ENCODE measurements at regions not wholly inside any gene's neighbourhood (a gene's known extent, or its start where the extent isn't known, plus 50 kb on each side); places are given as distances from the start of the nearest gene placed in this dataset.

- TF ChIP-seq HEYL (CRISPR knock-in tag; IDR thresholded peaks at IDR 0.05) (no peak), ELK1 (IDR thresholded peaks at IDR 0.05; ENCODE audit: low read depth, low read length) (no peak), SMC3 (IDR thresholded peaks at IDR 0.05) (no peak), SREBF2 (IDR thresholded peaks at IDR 0.05) (no peak), EP300 (IDR thresholded peaks at IDR 0.05) (no peak), HOXB5 (CRISPR knock-in tag; IDR thresholded peaks at IDR 0.05) (no peak), HDAC2 (IDR thresholded peaks at IDR 0.05) (no peak), FOSL2 (IDR thresholded peaks at IDR 0.05) (no peak), FOSL2 (CRISPR knock-in tag; IDR thresholded peaks at IDR 0.05) (no peak)
- TF ChIP-seq, protein P1, sequence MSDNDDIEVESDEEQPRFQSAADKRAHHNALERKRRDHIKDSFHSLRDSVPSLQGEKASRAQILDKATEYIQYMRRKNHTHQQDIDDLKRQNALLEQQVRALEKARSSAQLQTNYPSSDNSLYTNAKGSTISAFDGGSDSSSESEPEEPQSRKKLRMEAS (IDR thresholded peaks at IDR 0.05), result no peak
Observed at GRCh38 chr4:175215208-175215607, 297.1 kb downstream of the ADAM29 start (continued).

GRCh38 chr4:175215657-175216056, 297.5 kb downstream of the ADAM29 start:
- Histone ChIP-seq H3K4me3 (no peak overlapping the region), H3K4me1 (no peaks in the 10 kb centered on the region), H3K9me3 (no peaks in the 10 kb centered on the region), H3K27ac (no peak overlapping the region), H3K4me2 (no peak overlapping the region)
- ATAC-seq (no peak), DNase-seq (ENCODE audit: low read depth in 1 of 2, low spot score in 1 of 2) (no peak), FAIRE-seq (no peak)
- ChIA-PET CTCF (no interaction called here), POLR2A (no interaction called here)
- TF ChIP-seq NPAS2 (CRISPR knock-in tag; IDR thresholded peaks at IDR 0.05; ENCODE audit: borderline replicate concordance), result no peak
- no peak for TF ChIP-seq MYC (IDR thresholded peaks at IDR 0.05; ENCODE audit: borderline replicate concordance, low read length)
- 77% methylated on average over 1 of the region's 1 CpG for WGBS (ENCODE audit: missing lambda C conversion rate)

DNA sequence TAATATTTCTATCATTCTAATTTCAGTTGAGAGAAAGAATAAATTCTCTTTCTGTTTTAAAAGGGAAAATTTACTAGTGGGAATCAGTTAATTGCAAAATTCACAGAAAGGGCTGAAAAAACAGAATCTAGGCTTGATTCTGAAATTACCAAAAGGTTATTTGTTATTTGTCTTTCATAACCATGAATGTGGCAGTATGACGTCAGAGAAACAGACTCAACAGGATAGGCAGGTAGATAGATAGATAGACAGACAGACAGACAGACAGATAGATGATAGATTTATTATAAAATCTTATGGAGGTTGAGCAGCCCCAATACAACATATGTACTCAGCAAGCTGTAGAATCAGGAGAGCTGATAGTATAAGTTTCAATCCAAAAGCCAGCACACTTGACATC, 311.0 kb downstream of the ADAM29 start:
- Histone ChIP-seq H3K9me3 (no peaks in the 10 kb centered on the region), H3K4me2 (no peak overlapping the region), H3K4me3 (no peak overlapping the region), H3K27ac (no peak overlapping the region), H3K4me1 (no peaks in the 10 kb centered on the region)
- DNase-seq (ENCODE audit: low read depth in 1 of 2, low spot score in 1 of 2) (no peak), ATAC-seq (no peak), FAIRE-seq (no peak)
- WGBS (ENCODE audit: missing lambda C conversion rate), result 67% methylated on average over 1 of the region's 1 CpG
- CTCF ChIA-PET, result no interaction called here
- TF ChIP-seq HES2 (IDR thresholded peaks at IDR 0.05), result no peak
- no peak for TF ChIP-seq EHF (CRISPR knock-in tag; IDR thresholded peaks at IDR 0.05)
- TF ChIP-seq ZSCAN20 (CRISPR knock-in tag; IDR thresholded peaks at IDR 0.05), result no peak
- TF ChIP-seq POLR2AphosphoS2 (conservative IDR thresholded peaks at IDR 0.05; ENCODE audit: low read length), result no peak
- no peak for TF ChIP-seq POLR2A (IDR thresholded peaks at IDR 0.05; ENCODE audit: low read length)
- no peak for TF ChIP-seq PHF8 (IDR thresholded peaks at IDR 0.05; ENCODE audit: borderline replicate concordance, low read depth)
- TF ChIP-seq MYC (IDR thresholded peaks at IDR 0.05; ENCODE audit: borderline replicate concordance, low read length), result no peak
- no peak for TF ChIP-seq EHMT2 (IDR thresholded peaks at IDR 0.05; ENCODE audit: low read depth)
- no peak for TF ChIP-seq NFE2L2 (conservative IDR thresholded peaks at IDR 0.05; ENCODE audit: low read length)
- no peak for TF ChIP-seq MAZ (IDR thresholded peaks at IDR 0.05; ENCODE audit: borderline replicate concordance, low read depth, low read length)
- POLR2A ChIA-PET, result no interaction called here

DNA sequence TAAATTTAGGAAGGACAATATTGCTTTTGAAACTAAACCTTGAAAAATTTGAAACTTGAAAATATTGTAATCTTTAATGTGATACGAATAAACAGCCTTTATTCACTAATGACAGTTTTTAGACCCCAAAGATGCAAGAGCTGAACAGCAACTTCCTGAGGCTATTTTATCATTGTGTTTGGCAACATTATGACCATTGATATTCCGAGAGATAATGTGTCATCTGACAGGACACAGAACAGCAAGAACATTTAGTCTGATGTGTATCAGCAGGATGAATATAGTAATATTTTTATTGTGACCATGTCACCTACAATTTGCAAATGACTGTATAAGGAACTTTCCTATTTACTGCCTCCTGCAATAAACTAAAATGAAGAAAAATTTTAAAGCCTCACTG, 316.0 kb downstream of the ADAM29 start:
- ATAC-seq (no peak), FAIRE-seq (no peak), DNase-seq (ENCODE audit: low read depth in 1 of 2, low spot score in 1 of 2) (no peak)

More for the DNA sequence above, 316.0 kb downstream of the ADAM29 start:
- Histone ChIP-seq H3K4me2 (no peak overlapping the region), H3K27ac (no peak overlapping the region), H3K4me3 (no peak overlapping the region), H3K4me1 (peaks cover 7% of the 10 kb centered on the region; the same call in 2 of the 3 replicates), H3K9me3 (no peaks in the 10 kb centered on the region; the same call in 2 of the 3 replicates)
- 80% methylated on average over 2 of the region's 2 CpGs for WGBS (ENCODE audit: missing lambda C conversion rate)
- POLR2A ChIA-PET, result no interaction called here
- CTCF ChIA-PET, result no interaction called here
- TF ChIP-seq USF2 (IDR thresholded peaks at IDR 0.05) (no peak), KDM1A (IDR thresholded peaks at IDR 0.05; ENCODE audit: low read depth) (no peak), NR3C1 (IDR thresholded peaks at IDR 0.05) (no peak), PHF8 (IDR thresholded peaks at IDR 0.05; ENCODE audit: borderline replicate concordance, low read depth) (no peak), TP53 (CRISPR knock-in tag; IDR thresholded peaks at IDR 0.05) (no peak), REST (IDR thresholded peaks at IDR 0.05) (no peak), TFCP2L1 (CRISPR knock-in tag; IDR thresholded peaks at IDR 0.05) (no peak)
